Left ventricle myocardium superior (tissue), 1 donor: ENCODE measurements at regions not wholly inside any gene's neighbourhood (a gene's known extent, or its start where the extent isn't known, plus 50 kb on each side); places are given as distances from the start of the nearest gene placed in this dataset.

Source experiments
- ATAC-seq: fragments of 200-7000 bp; cut with Tn5 transposase; one replicate; pipeline ENCODE4 v1.9.1; 2020; ENCODE audit warnings: mild to moderate bottlenecking, moderate library complexity
- DNase-seq: peaks from one replicate; pipeline ENCODE4 v3.0.0-alpha.2; 2020
- intact Hi-C: fragments of 100-400 bp; cut with micrococcal nuclease; formaldehyde crosslinking; loops from one replicate; pipeline ENCODE4 v1.11.0; 2022
- donor health status: DM: no; HTN: yes; CAD: no; lungs with severe emphysema.

GRCh38 chr13:74316547-74316946 is 182.3 kb upstream of the KLF12 start:
- intact Hi-C loops = no loop called here
- DNase-seq (no peak), ATAC-seq (no peak)

- ATAC-seq (peak; percentile 53), DNase-seq (no peak)
- intact Hi-C loops = no loop called here
Observed at GRCh38 chr13:74306496-74306895, 172.3 kb upstream of the KLF12 start.

GRCh38 chr13:74305876-74306275 is 171.7 kb upstream of the KLF12 start:
- ATAC-seq = peak; percentile 46
- no peak for DNase-seq
- intact Hi-C loops = no loop called here

- DNase-seq = no peak
- ATAC-seq = peak; percentile 57
- intact Hi-C loops = no loop called here
Observed at GRCh38 chr13:74301258-74301935, 167.2 kb upstream of the KLF12 start.

GRCh38 chr13:74300162-74300561 is 166.0 kb upstream of the KLF12 start:
- intact Hi-C loops = no loop called here

GRCh38 chr13:74299721-74300120 is 165.5 kb upstream of the KLF12 start:
- intact Hi-C loops = no loop called here
- ATAC-seq (peak; percentile 65), DNase-seq (no peak)

More at GRCh38 chr13:74300162-74300561, 166.0 kb upstream of the KLF12 start:
- no peak for ATAC-seq
- no peak for DNase-seq

GRCh38 chr13:74298923-74299322 is 164.7 kb upstream of the KLF12 start:
- DNase-seq (no peak), ATAC-seq (no peak)
- intact Hi-C loops = no loop called here

- intact Hi-C loops = loop anchor here (5.0 to 10.0 kb wide), 3 partner anchors 145 to 525 kb away; no protein-coding TSS in a partner anchor
- DNase-seq = no peak
- peak; percentile 95 for ATAC-seq
Observed at GRCh38 chr13:74289861-74290773, 155.9 kb upstream of the KLF12 start.

- DNase-seq = no peak
- intact Hi-C loops = loop anchor here (5.0 to 10.0 kb wide), 3 partner anchors 144 to 524 kb away; no protein-coding TSS in a partner anchor
- ATAC-seq = no peak
Observed at GRCh38 chr13:74289107-74289506, 154.9 kb upstream of the KLF12 start.

GRCh38 chr13:74288361-74288911 is 154.2 kb upstream of the KLF12 start:
- intact Hi-C loops = loop anchor here (5.0 to 10.0 kb wide), 3 partner anchors 144 to 524 kb away; no protein-coding TSS in a partner anchor
- peak; percentile 49 for ATAC-seq
- DNase-seq = peak; percentile 45

GRCh38 chr13:74287724-74288169 is 153.5 kb upstream of the KLF12 start:
- intact Hi-C loops = loop anchor here (5.0 to 10.0 kb wide), 3 partner anchors 143 to 523 kb away; no protein-coding TSS in a partner anchor
- ATAC-seq (peak; percentile 53), DNase-seq (peak; percentile 81)

- intact Hi-C loops = loop anchor here (10.0 kb wide), 2 partner anchors 136 to 516 kb away; no protein-coding TSS in a partner anchor
- DNase-seq (no peak), ATAC-seq (no peak)
Observed at GRCh38 chr13:74280795-74281490, 146.7 kb upstream of the KLF12 start.

- DNase-seq (no peak), ATAC-seq (no peak)
- intact Hi-C loops = loop anchor here (10.0 kb wide), 2 partner anchors 135 to 515 kb away; no protein-coding TSS in a partner anchor
Observed at GRCh38 chr13:74280093-74280794, 146.0 kb upstream of the KLF12 start.

GRCh38 chr13:74278901-74279300 is 144.7 kb upstream of the KLF12 start:
- ATAC-seq (no peak), DNase-seq (no peak)
- intact Hi-C loops = no loop called here

- ATAC-seq (no peak), DNase-seq (no peak)
- intact Hi-C loops = no loop called here
Observed at GRCh38 chr13:74274916-74275315, 140.7 kb upstream of the KLF12 start.

GRCh38 chr13:74273581-74273980 is 139.4 kb upstream of the KLF12 start:
- DNase-seq (no peak), ATAC-seq (peak; percentile 57)
- intact Hi-C loops = no loop called here

- no peak for DNase-seq
- ATAC-seq = no peak
- intact Hi-C loops = no loop called here
Observed at GRCh38 chr13:74272826-74273225, 138.6 kb upstream of the KLF12 start.

- DNase-seq (no peak), ATAC-seq (no peak)
- intact Hi-C loops = no loop called here
Observed at GRCh38 chr13:74270018-74270417, 135.8 kb upstream of the KLF12 start.
